ENCODE measurements at regions not wholly inside any gene's neighbourhood (a gene's known extent, or its start where the extent isn't known, plus 50 kb on each side); places are given as distances from the start of the nearest gene placed in this dataset.

GRCh38 chr11:13908535-13908934 lies 54.0 kb upstream of the SPON1 start:
- no peaks in the 10 kb centered on the region for H4K20me1 ChIP-seq (ENCODE audit: control insufficient read depth, insufficient read depth, insufficient read length)
- H2BK5ac ChIP-seq (ENCODE audit: insufficient read length, low read length) = no peak overlapping the region
- no peaks in the 10 kb centered on the region for H3K79me2 ChIP-seq (ENCODE audit: insufficient read depth, low read length)
- H3K4me1 Mint-ChIP-seq = no peaks in the 10 kb centered on the region
- no peak overlapping the region for H3K4me3 Mint-ChIP-seq
- TF ChIP-seq CTCF (conservative IDR thresholded peaks at IDR 0.05) = no peak
- peaks cover 0 to 6% (median 0%) of the 10 kb centered on the region in 3 experiments; a peak in 2 of 7 replicates for H3K36me3 Mint-ChIP-seq (ENCODE audit: insufficient read depth in 1 of 3, low read depth in 3 of 3)
- H2BK120ac ChIP-seq (ENCODE audit: low read depth, low read length, poor library complexity, severe bottlenecking) = no peak overlapping the region
- no peak overlapping the region for H4K5ac ChIP-seq (ENCODE audit: insufficient read length, low read depth, low read length)
- no peaks in the 10 kb centered on the region for H3K27me3 Mint-ChIP-seq (ENCODE audit: low read depth)
- no CpG with 5 or more reads among the region's 4 CpGs for WGBS (ENCODE audit: extremely low coverage, insufficient read length, low lambda C conversion rate)
- no peak overlapping the region for H3K18ac ChIP-seq (ENCODE audit: insufficient read length, low read depth, low read length)
- H3K27ac Mint-ChIP-seq = no peak overlapping the region
- no peak overlapping the region for H3T11ph ChIP-seq (ENCODE audit: low read length)
- H2BK15ac ChIP-seq (ENCODE audit: low read depth, low read length) = no peak overlapping the region
- H3K9ac ChIP-seq (ENCODE audit: extremely low read depth, insufficient read length, low read length) = no peak overlapping the region
- H3K9me3 Mint-ChIP-seq = peaks cover 9 to 19% of the 10 kb centered on the region in 2 experiments; a peak in 4 of 5 replicates
- H2BK20ac ChIP-seq (ENCODE audit: low read depth, low read length, poor library complexity, severe bottlenecking) = no peak overlapping the region
- no peaks in the 10 kb centered on the region for H3K27me3 ChIP-seq (ENCODE audit: insufficient read depth, low read length)
- H3K23me2 ChIP-seq (ENCODE audit: insufficient read length, low read depth, low read length, poor library complexity, severe bottlenecking) = no peaks in the 10 kb centered on the region
- H3K14ac ChIP-seq (ENCODE audit: insufficient read depth, low read length) = no peak overlapping the region
- no peak overlapping the region for H2BK12ac ChIP-seq (ENCODE audit: insufficient read length, low read depth, low read length)
- H3K4me2 ChIP-seq (ENCODE audit: insufficient read depth, insufficient read length, low read length) = no peak overlapping the region
- no peak overlapping the region for H3K27ac ChIP-seq (ENCODE audit: insufficient read length, low read depth, low read length)
- no peak overlapping the region for H4K91ac ChIP-seq (ENCODE audit: insufficient read length, low read depth, low read length)
- H3K56ac ChIP-seq (ENCODE audit: insufficient read length, low read depth, low read length) = no peak overlapping the region
- no peak overlapping the region for H3K4ac ChIP-seq (ENCODE audit: low read depth, low read length)
- DNase-seq = no peak
- H2AFZ ChIP-seq (ENCODE audit: low read length) = no peak overlapping the region
- H3K9me3 ChIP-seq (ENCODE audit: control insufficient read depth, low read depth, low read length) = no peaks in the 10 kb centered on the region
- no peak overlapping the region for H2AK5ac ChIP-seq (ENCODE audit: insufficient read length, low read length)
- H3K79me1 ChIP-seq (ENCODE audit: insufficient read depth, low read depth, low read length, poor library complexity, severe bottlenecking) = no peaks in the 10 kb centered on the region
- no peak overlapping the region for H3K23ac ChIP-seq (ENCODE audit: insufficient read length, low read depth, low read length)
- H4K8ac ChIP-seq (replicated peaks; ENCODE audit: insufficient read length, low read depth, low read length) = no peak overlapping the region
- no peaks in the 10 kb centered on the region for H3K4me1 ChIP-seq (ENCODE audit: insufficient read depth, low read length)

Measured in H9 (cell line).